Activated T-cell treated with anti-CD3 and anti-CD28 coated beads, Interleukin-2, amount 50 U/mL, for 4 hours (primary cell): ENCODE measurements at regions not wholly inside any gene's neighbourhood (a gene's known extent, or its start where the extent isn't known, plus 50 kb on each side); places are given as distances from the start of the nearest gene placed in this dataset.
"Not testable (repeated sequence)": the region's sequence is repeated elsewhere in the genome, so short reads cannot be mapped to it uniquely, and the experiment has no call there.

Source experiments
- ATAC-seq, 2 donors: fragments of 200-7000 bp; cut with Tn5 transposase; one replicate each; pipeline ENCODE4 v1.10.0; 2021
- DNase-seq: peaks from one replicate; pipeline ENCODE4 v3.0.0-alpha.2; 2020
- H3K27me3 Mint-ChIP-seq: one replicate; pipeline ENCODE4 v1.8.0; 2021; ENCODE audit warnings: low read depth, mixed read lengths
- H3K36me3 Mint-ChIP-seq: one replicate; pipeline ENCODE4 v1.8.0; 2022; ENCODE audit warnings: mixed read lengths; ENCODE audit not compliant: insufficient read depth
- H3K4me1 Mint-ChIP-seq: one replicate; pipeline ENCODE4 v1.8.0; 2021; ENCODE audit warnings: low read depth, mixed read lengths
- H3K4me3 Mint-ChIP-seq: one replicate; pipeline ENCODE4 v1.8.0; 2021; ENCODE audit warnings: mild to moderate bottlenecking, moderate library complexity, mixed read lengths
- H3K9me3 Mint-ChIP-seq: one replicate; pipeline ENCODE4 v1.8.0; 2021; ENCODE audit warnings: mixed read lengths

GRCh38 chr3:78506581-78507195 lies 1261.1 kb downstream of the ROBO1 start:
- no peak for DNase-seq
- no peaks in the 10 kb centered on the region for H3K4me1 Mint-ChIP-seq
- no peaks in the 10 kb centered on the region for H3K27me3 Mint-ChIP-seq
- H3K4me3 Mint-ChIP-seq: no peak overlapping the region
- H3K9me3 Mint-ChIP-seq: peaks cover 16% of the 10 kb centered on the region
- no peaks in the 10 kb centered on the region for H3K36me3 Mint-ChIP-seq
- no peak for ATAC-seq

- Mint-ChIP-seq H3K4me1 (no peaks in the 10 kb centered on the region), H3K27me3 (no peaks in the 10 kb centered on the region), H3K4me3 (no peak overlapping the region), H3K9me3 (peaks cover 16% of the 10 kb centered on the region), H3K36me3 (no peaks in the 10 kb centered on the region)
- ATAC-seq (no peak), DNase-seq (no peak)
These were observed 1260.4 kb downstream of the ROBO1 start for GRCh38 chr3:78507196-78507984.

- Mint-ChIP-seq H3K36me3 (no peaks in the 10 kb centered on the region), H3K9me3 (peaks cover 14% of the 10 kb centered on the region), H3K4me1 (no peaks in the 10 kb centered on the region), H3K27me3 (no peaks in the 10 kb centered on the region), H3K4me3 (no peak overlapping the region)
- ATAC-seq (no peak), DNase-seq (no peak)
These were observed 1256.0 kb downstream of the ROBO1 start for GRCh38 chr3:78511840-78512239.

- not testable (repeated sequence) for H3K4me3 Mint-ChIP-seq, H3K4me1 Mint-ChIP-seq, DNase-seq, ATAC-seq, H3K36me3 Mint-ChIP-seq, H3K27me3 Mint-ChIP-seq
- H3K9me3 Mint-ChIP-seq: peaks cover 16% of the 10 kb centered on the region
These were observed 1255.0 kb downstream of the ROBO1 start for GRCh38 chr3:78512786-78513185.

- ATAC-seq (no peak), DNase-seq (no peak)
- no peaks in the 10 kb centered on the region for H3K4me1 Mint-ChIP-seq
- no peaks in the 10 kb centered on the region for H3K27me3 Mint-ChIP-seq
- H3K9me3 Mint-ChIP-seq: peaks cover 9% of the 10 kb centered on the region
- no peaks in the 10 kb centered on the region for H3K36me3 Mint-ChIP-seq
- no peak overlapping the region for H3K4me3 Mint-ChIP-seq
These were observed 1251.4 kb downstream of the ROBO1 start for GRCh38 chr3:78516437-78516836.

- Mint-ChIP-seq H3K9me3 (peaks cover 9% of the 10 kb centered on the region), H3K4me3 (no peak overlapping the region), H3K4me1 (no peaks in the 10 kb centered on the region), H3K27me3 (no peaks in the 10 kb centered on the region), H3K36me3 (no peaks in the 10 kb centered on the region)
- DNase-seq: no peak
- no peak for ATAC-seq
These were observed 1250.9 kb downstream of the ROBO1 start for GRCh38 chr3:78516937-78517336.

GRCh38 chr3:78517965-78518364 lies 1249.8 kb downstream of the ROBO1 start:
- H3K4me1 Mint-ChIP-seq: no peaks in the 10 kb centered on the region
- peaks cover 13% of the 10 kb centered on the region for H3K9me3 Mint-ChIP-seq
- H3K4me3 Mint-ChIP-seq: no peak overlapping the region
- no peak for ATAC-seq
- no peaks in the 10 kb centered on the region for H3K27me3 Mint-ChIP-seq
- DNase-seq: no peak
- H3K36me3 Mint-ChIP-seq: no peaks in the 10 kb centered on the region

- DNase-seq (no peak), ATAC-seq (no peak)
- Mint-ChIP-seq H3K9me3 (peaks cover 19% of the 10 kb centered on the region), H3K27me3 (no peaks in the 10 kb centered on the region), H3K4me1 (no peaks in the 10 kb centered on the region), H3K4me3 (no peak overlapping the region), H3K36me3 (no peaks in the 10 kb centered on the region)
These were observed 1248.5 kb downstream of the ROBO1 start for GRCh38 chr3:78519281-78519680.

- no peak for DNase-seq
- no peaks in the 10 kb centered on the region for H3K27me3 Mint-ChIP-seq
- H3K4me3 Mint-ChIP-seq: no peak overlapping the region
- H3K4me1 Mint-ChIP-seq: no peaks in the 10 kb centered on the region
- H3K9me3 Mint-ChIP-seq: peaks cover 16% of the 10 kb centered on the region
- ATAC-seq: no peak
- no peaks in the 10 kb centered on the region for H3K36me3 Mint-ChIP-seq
These were observed 1238.2 kb downstream of the ROBO1 start for GRCh38 chr3:78529601-78530000.

- no peak for ATAC-seq
- H3K27me3 Mint-ChIP-seq: no peaks in the 10 kb centered on the region
- no peak overlapping the region for H3K4me3 Mint-ChIP-seq
- no peaks in the 10 kb centered on the region for H3K4me1 Mint-ChIP-seq
- no peak for DNase-seq
- H3K36me3 Mint-ChIP-seq: no peaks in the 10 kb centered on the region
- peaks cover 5% of the 10 kb centered on the region for H3K9me3 Mint-ChIP-seq
These were observed 1227.3 kb downstream of the ROBO1 start for GRCh38 chr3:78540485-78540884.

GRCh38 chr3:78545827-78546226 lies 1222.0 kb downstream of the ROBO1 start:
- ATAC-seq: no peak
- no peaks in the 10 kb centered on the region for H3K36me3 Mint-ChIP-seq
- peaks cover 24% of the 10 kb centered on the region for H3K9me3 Mint-ChIP-seq
- H3K4me3 Mint-ChIP-seq: no peak overlapping the region
- H3K4me1 Mint-ChIP-seq: no peaks in the 10 kb centered on the region
- H3K27me3 Mint-ChIP-seq: no peaks in the 10 kb centered on the region
- DNase-seq: no peak
